ENCODE measurements at regions not wholly inside any gene's neighbourhood (a gene's known extent, or its start where the extent isn't known, plus 50 kb on each side); places are given as distances from the start of the nearest gene placed in this dataset.

DNA sequence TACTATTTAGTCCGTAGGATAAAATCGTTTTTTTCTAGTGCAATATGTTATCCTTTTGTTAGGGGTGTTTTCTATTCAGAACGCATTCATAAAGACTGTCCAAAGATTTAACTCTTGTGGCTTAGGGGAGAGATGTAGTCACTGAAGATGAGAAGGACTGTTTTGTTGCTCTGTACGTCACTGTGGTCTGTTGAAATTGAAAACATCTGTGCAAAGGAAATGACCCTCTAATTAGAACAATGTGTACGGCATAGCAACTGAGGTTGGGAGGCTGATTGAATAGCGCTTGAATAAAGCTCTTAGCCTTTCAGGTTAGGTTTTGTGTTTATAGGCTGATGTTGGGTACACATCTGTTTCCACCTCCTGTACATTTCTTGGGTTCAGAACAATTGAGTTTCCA lies 453.4 kb upstream of the AKR1E2 start:
- Histone ChIP-seq H3K36me3 (replicated peaks in 1 of 2; ENCODE audit: control extremely low read depth in 1 of 2, control insufficient read depth in 1 of 2, extremely low read depth in 1 of 2, insufficient read depth in 2 of 2, low read length in 1 of 2) (no peaks in the 10 kb centered on the region), H3K27me3 (replicated peaks in 1 of 4; ENCODE audit: control extremely low read depth in 1 of 4, control insufficient read depth in 3 of 4, insufficient read depth in 4 of 4, low read length in 3 of 4) (no peaks in the 10 kb centered on the region), H3K27ac (ENCODE audit: low read length in 2 of 2) (no peak overlapping the region), H3K9me3 (ENCODE audit: control extremely low read depth in 1 of 3, control insufficient read depth in 2 of 3, insufficient read depth in 1 of 3, low read length in 2 of 3) (no peaks in the 10 kb centered on the region), H4K20me1 (ENCODE audit: control insufficient read depth, insufficient read depth, low read length, poor library complexity, severe bottlenecking) (no peaks in the 10 kb centered on the region), H3K4me1 (ENCODE audit: control insufficient read depth in 2 of 2, insufficient read depth in 2 of 2, low read length in 2 of 2) (no peaks in the 10 kb centered on the region), H3K4me3 (ENCODE audit: control extremely low read depth in 1 of 5, extremely low read depth in 1 of 5, insufficient read depth in 1 of 5, low read depth in 2 of 5, low read length in 4 of 5) (no peak overlapping the region), H3K4me2 (replicated peaks; ENCODE audit: low read depth, low read length, poor library complexity, severe bottlenecking) (no peak overlapping the region), H3K9ac (ENCODE audit: low read length) (no peak overlapping the region), H3K79me2 (ENCODE audit: control insufficient read depth, insufficient read depth, low read length) (no peaks in the 10 kb centered on the region), H2AFZ (ENCODE audit: insufficient read depth, low read depth, low read length, poor library complexity, severe bottlenecking) (no peak overlapping the region)
- ChIA-PET CTCF (no interaction called here), POLR2A (no interaction called here)
- Mint-ChIP-seq H3K4me1 (no peaks in the 10 kb centered on the region), H3K27ac (no peak overlapping the region), H3K4me3 (no peak overlapping the region), H3K9me3 (ENCODE audit: insufficient read depth) (no peaks in the 10 kb centered on the region), H3K27me3 (peaks cover 6% of the 10 kb centered on the region)
- ATAC-seq (ENCODE audit: low read depth) (no peak), DNase-seq (no peak)
- no peak for TF ChIP-seq EZH2 (IDR thresholded peaks at IDR 0.05; ENCODE audit: borderline replicate concordance, insufficient read depth, low read depth, low read length, poor library complexity, severe bottlenecking)
- TF ChIP-seq, protein P1, sequence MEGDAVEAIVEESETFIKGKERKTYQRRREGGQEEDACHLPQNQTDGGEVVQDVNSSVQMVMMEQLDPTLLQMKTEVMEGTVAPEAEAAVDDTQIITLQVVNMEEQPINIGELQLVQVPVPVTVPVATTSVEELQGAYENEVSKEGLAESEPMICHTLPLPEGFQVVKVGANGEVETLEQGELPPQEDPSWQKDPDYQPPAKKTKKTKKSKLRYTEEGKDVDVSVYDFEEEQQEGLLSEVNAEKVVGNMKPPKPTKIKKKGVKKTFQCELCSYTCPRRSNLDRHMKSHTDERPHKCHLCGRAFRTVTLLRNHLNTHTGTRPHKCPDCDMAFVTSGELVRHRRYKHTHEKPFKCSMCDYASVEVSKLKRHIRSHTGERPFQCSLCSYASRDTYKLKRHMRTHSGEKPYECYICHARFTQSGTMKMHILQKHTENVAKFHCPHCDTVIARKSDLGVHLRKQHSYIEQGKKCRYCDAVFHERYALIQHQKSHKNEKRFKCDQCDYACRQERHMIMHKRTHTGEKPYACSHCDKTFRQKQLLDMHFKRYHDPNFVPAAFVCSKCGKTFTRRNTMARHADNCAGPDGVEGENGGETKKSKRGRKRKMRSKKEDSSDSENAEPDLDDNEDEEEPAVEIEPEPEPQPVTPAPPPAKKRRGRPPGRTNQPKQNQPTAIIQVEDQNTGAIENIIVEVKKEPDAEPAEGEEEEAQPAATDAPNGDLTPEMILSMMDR (IDR thresholded peaks at IDR 0.05), result no peak
- intact Hi-C loops (cut with micrococcal nuclease), result no loop called here
- WGBS (ENCODE audit: insufficient coverage), result 50% methylated on average over 5 of the region's 6 CpGs

DNA sequence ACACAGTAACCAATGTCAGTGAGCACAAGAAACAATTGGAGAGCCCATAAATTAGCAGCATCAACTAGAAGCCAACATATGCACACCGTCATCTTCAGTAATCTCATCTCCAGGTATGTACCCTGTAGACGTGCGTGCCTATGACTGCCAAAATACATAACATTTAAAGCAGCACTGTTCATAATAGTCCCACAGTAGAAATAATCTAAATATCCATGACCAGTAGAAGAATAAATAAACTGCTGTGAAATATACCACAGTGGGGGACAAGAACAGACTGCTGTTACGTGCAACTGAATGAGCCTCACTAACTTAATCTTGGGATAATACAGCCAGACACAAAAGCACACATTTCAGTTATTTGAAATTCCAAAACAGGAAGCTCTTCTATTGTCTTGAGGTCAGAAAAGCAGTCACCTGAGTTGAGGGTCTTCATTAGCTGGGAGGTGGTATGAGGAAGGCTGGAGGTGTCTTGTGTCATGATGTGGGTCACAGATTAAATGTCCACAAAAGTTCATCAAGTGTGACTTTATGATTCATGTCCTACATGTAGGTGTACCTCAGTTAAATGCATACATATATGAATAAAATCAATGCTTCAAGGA lies 454.2 kb upstream of the AKR1E2 start:
- POLR2A ChIA-PET, result no interaction called here
- H2AFZ ChIP-seq (ENCODE audit: insufficient read depth, low read depth, low read length, poor library complexity, severe bottlenecking), result no peak overlapping the region
- H3K4me3 ChIP-seq (ENCODE audit: control extremely low read depth in 1 of 5, extremely low read depth in 1 of 5, insufficient read depth in 1 of 5, low read depth in 2 of 5, low read length in 4 of 5), result no peak overlapping the region
- TF ChIP-seq EZH2 (IDR thresholded peaks at IDR 0.05; ENCODE audit: borderline replicate concordance, insufficient read depth, low read depth, low read length, poor library complexity, severe bottlenecking), result no peak
- TF ChIP-seq, protein P1 (IDR thresholded peaks at IDR 0.05), result no peak
- Mint-ChIP-seq H3K27me3 (peaks cover 8% of the 10 kb centered on the region), H3K9me3 (ENCODE audit: insufficient read depth) (no peaks in the 10 kb centered on the region), H3K27ac (no peak overlapping the region), H3K4me1 (no peaks in the 10 kb centered on the region), H3K4me3 (no peak overlapping the region)
- H3K4me1 ChIP-seq (ENCODE audit: control insufficient read depth in 2 of 2, insufficient read depth in 2 of 2, low read length in 2 of 2), result no peaks in the 10 kb centered on the region
- H3K9ac ChIP-seq (ENCODE audit: low read length), result no peak overlapping the region
- no peak overlapping the region for H3K4me2 ChIP-seq (replicated peaks; ENCODE audit: low read depth, low read length, poor library complexity, severe bottlenecking)
- H4K20me1 ChIP-seq (ENCODE audit: control insufficient read depth, insufficient read depth, low read length, poor library complexity, severe bottlenecking), result no peaks in the 10 kb centered on the region
- H3K27ac ChIP-seq (ENCODE audit: low read length in 2 of 2), result no peak overlapping the region
- intact Hi-C loops (cut with micrococcal nuclease), result no loop called here
- H3K79me2 ChIP-seq (ENCODE audit: control insufficient read depth, insufficient read depth, low read length), result no peaks in the 10 kb centered on the region
- CTCF ChIA-PET, result no interaction called here
- no peaks in the 10 kb centered on the region for H3K27me3 ChIP-seq (replicated peaks in 1 of 4; ENCODE audit: control extremely low read depth in 1 of 4, control insufficient read depth in 3 of 4, insufficient read depth in 4 of 4, low read length in 3 of 4)
- H3K9me3 ChIP-seq (ENCODE audit: control extremely low read depth in 1 of 3, control insufficient read depth in 2 of 3, insufficient read depth in 1 of 3, low read length in 2 of 3), result no peaks in the 10 kb centered on the region
- ATAC-seq (ENCODE audit: low read depth), result no peak
- DNase-seq, result no peak
- H3K36me3 ChIP-seq (replicated peaks in 1 of 2; ENCODE audit: control extremely low read depth in 1 of 2, control insufficient read depth in 1 of 2, extremely low read depth in 1 of 2, insufficient read depth in 2 of 2, low read length in 1 of 2), result no peaks in the 10 kb centered on the region
- 100% methylated on average over 1 of the region's 4 CpGs for WGBS (ENCODE audit: insufficient coverage)

Measured in B cell (primary cell).